CD1c-positive myeloid dendritic cell (primary cell): ENCODE measurements at regions not wholly inside any gene's neighbourhood (a gene's known extent, or its start where the extent isn't known, plus 50 kb on each side); places are given as distances from the start of the nearest gene placed in this dataset.
"Not testable (repeated sequence)": the region's sequence is repeated elsewhere in the genome, so short reads cannot be mapped to it uniquely, and the experiment has no call there.

Experiments
- DNase-seq: peaks from one replicate; pipeline ENCODE4 v3.0.0-alpha.2; 2016; ENCODE audit errors: extremely low spot score

GRCh38 chr6:23783901-23784300, 342.1 kb upstream of the NRSN1 start:
- DNase-seq = no peak

GRCh38 chr6:23784301-23784919, 341.6 kb upstream of the NRSN1 start:
- DNase-seq = no peak

GRCh38 chr6:23790756-23791155, 335.3 kb upstream of the NRSN1 start:
- DNase-seq = no peak

GRCh38 chr6:23797041-23797440, 329.0 kb upstream of the NRSN1 start:
- DNase-seq = no peak

GRCh38 chr6:23804289-23804688, 321.7 kb upstream of the NRSN1 start:
- not testable (repeated sequence) for DNase-seq

- not testable (repeated sequence) for DNase-seq
Measured at GRCh38 chr6:23821141-23821540, 304.9 kb upstream of the NRSN1 start.

- no peak for DNase-seq
Measured at GRCh38 chr6:23823421-23823820, 302.6 kb upstream of the NRSN1 start.

- DNase-seq = no peak
Measured at GRCh38 chr6:23826572-23826971, 299.4 kb upstream of the NRSN1 start.

GRCh38 chr6:23828861-23829260, 297.2 kb upstream of the NRSN1 start:
- no peak for DNase-seq

GRCh38 chr6:23841116-23841515, 284.9 kb upstream of the NRSN1 start:
- DNase-seq = no peak

- no peak for DNase-seq
Measured at GRCh38 chr6:23842760-23843159, 283.3 kb upstream of the NRSN1 start.

- DNase-seq = no peak
Measured at GRCh38 chr6:23851522-23851921, 274.5 kb upstream of the NRSN1 start.

- DNase-seq = not testable (repeated sequence)
Measured at GRCh38 chr6:23853566-23854133, 272.4 kb upstream of the NRSN1 start.

GRCh38 chr6:23854154-23854553, 271.9 kb upstream of the NRSN1 start:
- not testable (repeated sequence) for DNase-seq

GRCh38 chr6:23855497-23856116, 270.4 kb upstream of the NRSN1 start:
- no peak for DNase-seq

- no peak for DNase-seq
Measured at GRCh38 chr6:23870496-23870895, 255.5 kb upstream of the NRSN1 start.

- no peak for DNase-seq
Measured at GRCh38 chr6:23873161-23873560, 252.9 kb upstream of the NRSN1 start.

GRCh38 chr6:23875006-23875405, 251.0 kb upstream of the NRSN1 start:
- no peak for DNase-seq

- DNase-seq = no peak
Measured at GRCh38 chr6:23879816-23880215, 246.2 kb upstream of the NRSN1 start.

- DNase-seq = no peak
Measured at GRCh38 chr6:23890543-23891227, 235.3 kb upstream of the NRSN1 start.

GRCh38 chr6:23905133-23905815, 220.7 kb upstream of the NRSN1 start:
- no peak for DNase-seq

- DNase-seq = no peak
Measured at GRCh38 chr6:23910420-23910819, 215.6 kb upstream of the NRSN1 start.
